ENCODE measurements at regions not wholly inside any gene's neighbourhood (a gene's known extent, or its start where the extent isn't known, plus 50 kb on each side); places are given as distances from the start of the nearest gene placed in this dataset.

DNA sequence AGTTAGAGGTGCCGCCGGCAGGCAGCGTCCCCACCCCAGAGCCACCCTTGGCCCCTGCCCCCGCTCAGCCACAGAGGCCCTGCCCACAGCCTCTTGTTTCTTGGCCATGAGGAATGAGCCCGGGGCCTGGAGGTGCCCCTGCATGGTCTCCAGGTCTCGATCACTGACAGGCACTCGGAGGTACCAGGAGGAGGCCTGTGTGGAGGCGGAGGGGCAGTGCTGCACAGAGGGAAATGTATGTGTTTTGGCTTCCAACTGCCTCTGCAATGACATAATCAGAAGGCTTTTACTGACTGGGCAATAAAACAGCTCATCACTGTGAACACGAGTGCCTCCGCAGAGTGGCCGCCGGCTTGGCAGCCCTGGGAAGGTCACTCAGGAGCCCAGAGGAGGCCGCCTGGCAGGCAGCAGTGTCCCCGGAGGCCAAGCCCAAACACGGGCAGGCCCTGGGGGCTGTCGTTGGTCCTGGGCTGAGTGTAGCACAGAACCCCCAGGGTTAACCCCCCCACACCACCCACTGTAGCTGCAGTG is 61.1 kb upstream of the GATA5 start:
- TF ChIP-seq ZNF792 (tag by site-specific recombination; IDR thresholded peaks at IDR 0.05) = no peak
- no peak for TF ChIP-seq ZBTB21 (tag by site-specific recombination; IDR thresholded peaks at IDR 0.05)
- TF ChIP-seq, protein P1, sequence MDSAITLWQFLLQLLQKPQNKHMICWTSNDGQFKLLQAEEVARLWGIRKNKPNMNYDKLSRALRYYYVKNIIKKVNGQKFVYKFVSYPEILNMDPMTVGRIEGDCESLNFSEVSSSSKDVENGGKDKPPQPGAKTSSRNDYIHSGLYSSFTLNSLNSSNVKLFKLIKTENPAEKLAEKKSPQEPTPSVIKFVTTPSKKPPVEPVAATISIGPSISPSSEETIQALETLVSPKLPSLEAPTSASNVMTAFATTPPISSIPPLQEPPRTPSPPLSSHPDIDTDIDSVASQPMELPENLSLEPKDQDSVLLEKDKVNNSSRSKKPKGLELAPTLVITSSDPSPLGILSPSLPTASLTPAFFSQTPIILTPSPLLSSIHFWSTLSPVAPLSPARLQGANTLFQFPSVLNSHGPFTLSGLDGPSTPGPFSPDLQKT (IDR thresholded peaks at IDR 0.05; ENCODE audit: borderline replicate concordance, low read depth, low read length) = no peak
- TF ChIP-seq, protein P2, sequence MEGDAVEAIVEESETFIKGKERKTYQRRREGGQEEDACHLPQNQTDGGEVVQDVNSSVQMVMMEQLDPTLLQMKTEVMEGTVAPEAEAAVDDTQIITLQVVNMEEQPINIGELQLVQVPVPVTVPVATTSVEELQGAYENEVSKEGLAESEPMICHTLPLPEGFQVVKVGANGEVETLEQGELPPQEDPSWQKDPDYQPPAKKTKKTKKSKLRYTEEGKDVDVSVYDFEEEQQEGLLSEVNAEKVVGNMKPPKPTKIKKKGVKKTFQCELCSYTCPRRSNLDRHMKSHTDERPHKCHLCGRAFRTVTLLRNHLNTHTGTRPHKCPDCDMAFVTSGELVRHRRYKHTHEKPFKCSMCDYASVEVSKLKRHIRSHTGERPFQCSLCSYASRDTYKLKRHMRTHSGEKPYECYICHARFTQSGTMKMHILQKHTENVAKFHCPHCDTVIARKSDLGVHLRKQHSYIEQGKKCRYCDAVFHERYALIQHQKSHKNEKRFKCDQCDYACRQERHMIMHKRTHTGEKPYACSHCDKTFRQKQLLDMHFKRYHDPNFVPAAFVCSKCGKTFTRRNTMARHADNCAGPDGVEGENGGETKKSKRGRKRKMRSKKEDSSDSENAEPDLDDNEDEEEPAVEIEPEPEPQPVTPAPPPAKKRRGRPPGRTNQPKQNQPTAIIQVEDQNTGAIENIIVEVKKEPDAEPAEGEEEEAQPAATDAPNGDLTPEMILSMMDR (tag by site-specific recombination; IDR thresholded peaks at IDR 0.05) = no peak
- TF ChIP-seq ZNF311 (tag by site-specific recombination; IDR thresholded peaks at IDR 0.05; ENCODE audit: borderline replicate concordance) = no peak

All from HEK293 (cell line).